Fibroblast of skin of right biceps (primary cell): ENCODE measurements at regions not wholly inside any gene's neighbourhood (a gene's known extent, or its start where the extent isn't known, plus 50 kb on each side); places are given as distances from the start of the nearest gene placed in this dataset.
A peak's percentile ranks its signal among the peaks of the same experiment; 100 is the strongest.

Experiments
- DNase-seq: peaks from one replicate; pipeline ENCODE4 v3.0.0-alpha.2; 2013

- DNase-seq: no peak
Measured at GRCh38 chr20:55239269-55239668, 763.9 kb downstream of the DOK5 start.

- DNase-seq: no peak
Measured at GRCh38 chr20:55232647-55233046, 757.3 kb downstream of the DOK5 start.

- no peak for DNase-seq
Measured at GRCh38 chr20:55229451-55229850, 754.1 kb downstream of the DOK5 start.

GRCh38 chr20:55216525-55217242, 741.3 kb downstream of the DOK5 start:
- DNase-seq: no peak

DNA sequence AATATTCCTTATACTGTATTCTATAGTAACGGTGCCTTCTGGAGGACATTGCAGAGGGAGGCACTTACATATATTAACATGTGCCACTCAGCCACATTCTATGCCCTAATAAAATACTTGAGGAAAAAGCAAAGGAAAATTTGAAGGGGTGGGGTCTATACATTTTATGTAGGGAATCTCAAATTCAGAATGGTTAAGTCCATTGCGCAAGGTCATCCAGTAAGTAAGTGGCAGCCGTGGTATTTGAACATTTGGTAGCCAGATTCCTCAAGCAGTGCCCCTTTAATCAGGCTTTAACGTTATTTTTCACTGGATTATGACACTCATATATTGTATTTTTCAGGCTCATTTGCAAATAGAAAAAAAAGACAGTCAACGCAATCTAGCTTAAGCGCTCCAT, 738.3 kb downstream of the DOK5 start:
- DNase-seq: no peak

GRCh38 chr20:55211481-55211880, 736.1 kb downstream of the DOK5 start:
- DNase-seq: no peak

GRCh38 chr20:55205665-55206064, 730.3 kb downstream of the DOK5 start:
- DNase-seq: no peak

DNA sequence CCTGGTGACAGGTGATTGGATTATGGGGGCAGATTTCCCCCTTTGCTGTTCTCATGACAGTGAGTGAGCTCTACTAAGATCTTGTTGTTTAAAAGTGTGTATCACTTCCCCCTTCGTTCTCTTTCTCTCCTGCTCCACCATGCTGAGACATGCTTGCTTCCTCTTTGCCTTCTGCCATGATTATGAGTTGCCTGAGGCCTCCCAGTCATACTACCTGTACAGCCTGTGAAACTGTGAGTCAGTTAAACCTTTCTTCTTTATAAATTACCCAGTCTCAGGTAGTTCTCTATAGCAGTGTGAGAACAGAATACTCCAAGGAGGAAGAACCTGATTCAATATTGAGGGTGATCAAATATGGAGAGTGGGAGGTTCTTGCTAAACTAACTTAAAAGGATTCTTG, 724.9 kb downstream of the DOK5 start:
- DNase-seq: no peak

DNA sequence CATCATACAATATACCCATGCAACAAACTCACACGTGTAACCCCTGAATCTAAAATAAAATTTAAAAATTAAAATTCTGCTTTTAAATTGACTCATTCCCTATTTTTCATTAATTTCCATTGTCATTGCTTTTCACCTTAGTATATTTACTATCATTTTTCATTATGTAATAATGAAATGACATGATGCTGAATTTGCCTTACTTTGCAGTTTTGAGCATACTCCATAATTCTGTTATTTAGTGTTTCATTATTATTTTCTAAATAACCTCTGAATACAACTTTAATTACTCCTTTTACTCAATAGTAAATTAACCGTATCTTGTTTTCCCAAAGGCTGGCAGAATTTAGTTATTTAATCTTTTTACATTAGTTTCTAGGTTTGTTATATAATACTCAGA, 719.6 kb downstream of the DOK5 start:
- DNase-seq: no peak

- DNase-seq: no peak
Measured at GRCh38 chr20:55186228-55186627, 710.8 kb downstream of the DOK5 start.

GRCh38 chr20:55175081-55175480, 699.7 kb downstream of the DOK5 start:
- DNase-seq: no peak

- DNase-seq: no peak
Measured at GRCh38 chr20:55174635-55175034, 699.2 kb downstream of the DOK5 start.

DNA sequence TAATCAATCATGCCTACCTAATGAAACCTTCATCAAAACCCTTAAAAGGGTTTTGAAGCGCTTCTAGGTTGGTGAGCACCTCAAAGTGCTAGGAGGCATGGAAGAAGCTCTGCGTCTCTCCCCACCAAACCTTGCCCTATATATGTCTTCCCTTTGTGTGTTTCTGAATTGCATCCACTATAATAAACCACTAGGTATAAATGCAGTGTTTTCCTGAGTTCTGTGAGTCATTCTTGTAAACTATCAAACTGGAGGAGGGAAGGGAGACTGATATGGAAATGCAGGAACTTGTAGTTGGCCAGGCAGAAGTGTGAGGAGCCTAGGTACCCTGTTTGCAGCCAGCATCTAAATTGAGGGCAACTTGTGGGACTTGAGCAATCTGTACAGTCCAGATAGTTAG, 698.8 kb downstream of the DOK5 start:
- DNase-seq: no peak

- no peak for DNase-seq
Measured at GRCh38 chr20:55173601-55174000, 698.2 kb downstream of the DOK5 start.

GRCh38 chr20:55172310-55173002, 697.1 kb downstream of the DOK5 start:
- DNase-seq: no peak

DNA sequence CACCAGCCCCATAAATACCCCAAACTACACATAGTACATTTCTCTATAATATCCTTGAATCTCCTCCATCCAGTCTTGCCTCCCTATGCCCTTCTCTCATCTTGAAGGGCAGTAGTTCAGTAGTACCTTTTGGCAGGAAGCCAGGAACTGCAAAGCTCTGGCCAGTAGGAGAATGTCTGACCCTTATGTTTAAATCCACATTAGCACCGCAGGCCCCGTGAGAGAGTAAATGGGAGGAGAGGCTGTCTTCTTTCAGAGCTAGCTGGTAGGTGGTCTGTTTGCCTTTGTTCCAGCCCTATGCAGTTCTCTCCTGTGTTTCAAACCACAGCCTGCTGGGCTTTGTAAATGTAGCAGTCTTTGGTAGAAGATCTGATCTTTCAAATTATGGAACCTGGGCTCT, 690.7 kb downstream of the DOK5 start:
- DNase-seq: no peak

GRCh38 chr20:55160996-55161395, 685.6 kb downstream of the DOK5 start:
- DNase-seq: peak; percentile 91

DNA sequence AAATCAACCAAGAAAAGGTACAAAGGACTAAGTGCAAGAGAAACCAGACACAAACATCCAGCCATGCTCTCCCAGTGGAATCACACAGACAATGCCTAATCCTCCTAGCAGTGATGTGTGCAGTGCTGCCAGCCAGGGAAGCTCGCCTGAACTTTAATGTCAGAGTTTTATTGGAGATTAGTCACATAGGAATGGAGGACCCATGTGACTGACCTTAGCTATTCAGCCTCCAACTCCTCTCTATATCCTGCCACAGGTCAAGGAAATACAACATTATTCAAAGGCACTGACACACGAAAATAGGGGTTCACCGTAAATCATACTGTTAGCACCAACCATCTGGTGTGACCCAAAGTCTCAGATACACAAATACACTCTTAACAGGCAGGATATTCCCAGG, 684.6 kb downstream of the DOK5 start:
- DNase-seq: peak; percentile 65

DNA sequence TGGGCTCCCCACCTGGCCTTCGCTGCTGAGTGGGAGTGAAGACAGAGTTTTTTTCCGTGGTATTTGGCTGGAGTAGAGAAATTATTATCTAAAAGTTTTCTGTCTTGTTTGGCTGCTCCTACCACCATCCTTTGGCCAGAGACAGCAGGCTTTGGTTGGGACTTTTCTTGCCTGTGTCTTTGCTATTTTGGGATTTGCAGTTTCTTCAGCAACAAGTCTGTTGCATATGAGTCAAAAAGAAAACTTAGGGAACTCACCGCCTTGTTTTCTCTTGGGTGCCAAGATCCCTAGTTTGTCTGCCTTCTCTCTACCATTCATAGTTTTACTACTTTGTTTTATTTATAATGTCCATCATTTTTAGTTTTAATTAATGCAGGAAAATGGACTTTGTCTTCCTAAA, 683.8 kb downstream of the DOK5 start:
- DNase-seq: peak; percentile 24

DNA sequence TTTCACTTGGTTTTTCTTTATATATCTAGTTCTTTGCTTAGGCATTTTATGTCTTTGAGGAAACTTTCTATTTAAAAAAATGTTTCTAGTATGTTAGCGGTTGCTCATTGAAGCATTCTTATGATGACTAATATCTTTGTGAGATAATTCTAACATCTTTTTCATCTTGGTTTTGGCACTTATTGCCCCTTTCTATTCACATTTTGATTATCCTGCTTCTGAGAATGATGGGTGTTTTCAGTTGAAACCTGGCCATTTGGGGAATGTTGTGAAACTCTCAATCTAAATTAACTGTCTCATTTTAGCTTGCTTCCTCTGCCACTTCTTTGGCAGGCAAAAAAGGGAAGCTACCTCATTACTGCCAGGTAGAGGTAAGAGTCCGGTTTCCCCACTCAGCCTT, 683.1 kb downstream of the DOK5 start:
- no peak for DNase-seq

GRCh38 chr20:55155360-55155759, 680.0 kb downstream of the DOK5 start:
- no peak for DNase-seq

DNA sequence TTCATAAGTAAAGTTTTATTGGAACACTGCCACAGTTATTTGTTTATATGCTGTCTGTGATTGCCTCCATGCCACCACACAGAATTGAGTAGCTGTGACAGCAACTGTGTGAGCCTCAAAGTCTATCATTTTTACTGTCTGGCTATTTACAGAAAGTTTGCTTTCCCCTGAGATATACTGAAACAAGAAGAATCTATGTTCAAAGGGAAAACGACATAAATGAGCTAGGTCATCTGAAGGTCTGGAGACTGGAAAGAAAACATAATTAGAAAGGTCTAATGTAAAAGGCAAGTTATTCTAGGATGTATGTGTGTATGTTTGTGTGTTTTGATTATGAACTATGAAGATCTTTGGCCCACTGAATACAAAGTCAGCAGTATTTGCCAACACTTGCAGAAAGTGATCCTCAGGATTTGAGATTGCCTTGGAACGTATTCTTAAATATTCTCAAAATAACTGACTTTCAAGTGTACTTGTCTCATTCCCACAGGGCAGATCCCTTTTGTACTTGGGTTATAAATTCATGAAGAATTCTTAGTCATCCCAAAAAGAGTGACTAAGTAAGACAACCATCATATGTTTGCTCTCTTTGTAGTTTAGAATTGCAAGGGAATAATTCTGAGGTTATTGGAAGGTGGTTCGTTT, 677.7 kb downstream of the DOK5 start:
- peak; percentile 52 for DNase-seq

DNA sequence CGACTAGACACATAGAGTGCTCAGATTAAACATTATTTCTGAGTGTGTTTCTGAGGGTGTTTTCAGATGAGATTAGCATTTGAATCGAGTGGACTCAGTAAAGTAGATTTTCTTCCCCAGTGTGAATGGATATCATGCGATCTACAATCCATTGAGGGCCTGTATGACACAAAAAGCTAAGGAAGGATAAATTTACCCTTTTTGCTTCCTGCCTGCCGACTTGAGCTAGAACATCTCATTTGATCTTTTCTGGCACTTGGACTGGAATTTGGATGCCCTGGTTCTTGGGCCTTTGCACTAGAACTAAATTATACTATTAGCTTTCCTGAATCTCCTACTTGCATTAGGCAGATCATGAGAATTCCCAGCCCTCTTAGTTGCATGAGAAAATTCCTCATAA, 675.8 kb downstream of the DOK5 start:
- no peak for DNase-seq

GRCh38 chr20:55143601-55144000, 668.2 kb downstream of the DOK5 start:
- DNase-seq: no peak
